CD4-positive, alpha-beta T cell (primary cell): ENCODE measurements at regions not wholly inside any gene's neighbourhood (a gene's known extent, or its start where the extent isn't known, plus 50 kb on each side); places are given as distances from the start of the nearest gene placed in this dataset.

Source experiments
- ATAC-seq: fragments of 200-7000 bp; cut with Tn5 transposase; one replicate; pipeline ENCODE4 v1.10.0; 2022; ENCODE audit warnings: mild to moderate bottlenecking; ENCODE audit not compliant: poor library complexity
- CTCF ChIA-PET: fragments of 350-600 bp; sonication (Branson Sonifier 250); formaldehyde crosslinking; loops from one replicate; lab custom pipeline; 2021; ENCODE audit warnings: antibody characterized with exemption, inconsistent platforms; lab: Charles Lee
- POLR2A ChIA-PET: fragments of 350-600 bp; sonication (Branson Sonifier 250); formaldehyde crosslinking; loops from one replicate; lab custom pipeline; 2021; ENCODE audit warnings: antibody characterized with exemption, inconsistent platforms; lab: Charles Lee
- DNase-seq, 14 experiments: peaks; one replicate each; pipeline ENCODE4 v3.0.0-alpha.2; 2013 to 2020; ENCODE audit warnings: mixed read lengths in 2 of 14
- H3K27ac ChIP-seq, 2 donors: one replicate each; pipeline versions ENCODE4 v1.5.1 to v1.7.0; 2013; ENCODE audit warnings: low read length in 2 of 2, low read depth in 1 of 2, mild to moderate bottlenecking in 1 of 2
- H3K27me3 ChIP-seq, 2 experiments: 1 replicate in 1 of 2; 2 replicates in 1 of 2; pipeline versions ENCODE4 v1.6.1 to v1.7.0; 2013; ENCODE audit warnings: low read length in 2 of 2, control low read depth in 1 of 2, mild to moderate bottlenecking in 1 of 2, moderate library complexity in 1 of 2; ENCODE audit not compliant: insufficient read depth in 2 of 2, control insufficient read depth in 1 of 2
- H3K36me3 ChIP-seq: one replicate; pipeline ENCODE4 v1.6.1; 2013; ENCODE audit warnings: low read length, control low read depth; ENCODE audit not compliant: insufficient read depth
- H3K4me1 ChIP-seq: one replicate; pipeline ENCODE4 v1.6.1; 2013; ENCODE audit warnings: low read length, control low read depth; ENCODE audit not compliant: insufficient read depth
- H3K4me3 ChIP-seq: one replicate; pipeline ENCODE4 v1.5.1; 2013; ENCODE audit warnings: mild to moderate bottlenecking, low read length, moderate library complexity
- H3K9me3 ChIP-seq, 2 experiments: 1 replicate in 1 of 2; 2 replicates in 1 of 2; pipeline versions ENCODE4 v1.6.1 to v1.7.0; 2013; ENCODE audit warnings: low read length in 2 of 2, mild to moderate bottlenecking in 2 of 2, control low read depth in 1 of 2, moderate library complexity in 1 of 2; ENCODE audit not compliant: control insufficient read depth in 1 of 2, insufficient read depth in 1 of 2
- H3K27ac Mint-ChIP-seq: one replicate; pipeline ENCODE4 v1.8.0; 2020; ENCODE audit warnings: mixed read lengths
- H3K27me3 Mint-ChIP-seq: one replicate; pipeline ENCODE4 v1.8.0; 2021; ENCODE audit warnings: mixed read lengths
- H3K36me3 Mint-ChIP-seq: one replicate; pipeline ENCODE4 v1.8.0; 2021; ENCODE audit warnings: low read depth, mixed read lengths
- H3K4me1 Mint-ChIP-seq: one replicate; pipeline ENCODE4 v1.8.0; 2021; ENCODE audit warnings: low read depth, mixed read lengths
- H3K4me3 Mint-ChIP-seq: one replicate; pipeline ENCODE4 v1.8.0; 2020; ENCODE audit warnings: mild to moderate bottlenecking, mixed read lengths
- H3K9me3 Mint-ChIP-seq: one replicate; pipeline ENCODE4 v1.8.0; 2020; ENCODE audit warnings: mixed read lengths
- intact Hi-C, 2 experiments: fragments of 100-400 bp; cut with DNase I in 1 of 2; cut with micrococcal nuclease in 1 of 2; formaldehyde crosslinking; loops; one replicate each; pipeline versions ENCODE4 v1.15.1 to v1.9.0; 2023 to 2025; cut with DNase I, micrococcal nuclease
- TF ChIP-seq, protein P1 (sequence below): fragments of 200-600 bp; IDR thresholded peaks from one replicate; pipeline ENCODE4 v1.8.0; 2022; ENCODE audit warnings: antibody characterized with exemption, mild to moderate bottlenecking

GRCh38 chr2:66729416-66730330, 294.7 kb downstream of the MEIS1 start:
- POLR2A ChIA-PET = no interaction called here
- no peak for ATAC-seq

GRCh38 chr2:66730441-66730840, 295.5 kb downstream of the MEIS1 start:
- ATAC-seq = no peak
- Mint-ChIP-seq H3K4me1 (no peaks in the 10 kb centered on the region), H3K36me3 (no peaks in the 10 kb centered on the region), H3K27me3 (no peaks in the 10 kb centered on the region), H3K9me3 (no peaks in the 10 kb centered on the region), H3K4me3 (no peak overlapping the region), H3K27ac (no peak overlapping the region)
- Histone ChIP-seq H3K27ac (no peak overlapping the region), H3K4me1 (no peaks in the 10 kb centered on the region), H3K4me3 (no peak overlapping the region), H3K27me3 (no peaks in the 10 kb centered on the region), H3K36me3 (no peaks in the 10 kb centered on the region), H3K9me3 (no peaks in the 10 kb centered on the region)
- ChIA-PET CTCF (no interaction called here), POLR2A (no interaction called here)
- DNase-seq = no peak
- intact Hi-C loops = no loop called here
- TF ChIP-seq, protein P1, sequence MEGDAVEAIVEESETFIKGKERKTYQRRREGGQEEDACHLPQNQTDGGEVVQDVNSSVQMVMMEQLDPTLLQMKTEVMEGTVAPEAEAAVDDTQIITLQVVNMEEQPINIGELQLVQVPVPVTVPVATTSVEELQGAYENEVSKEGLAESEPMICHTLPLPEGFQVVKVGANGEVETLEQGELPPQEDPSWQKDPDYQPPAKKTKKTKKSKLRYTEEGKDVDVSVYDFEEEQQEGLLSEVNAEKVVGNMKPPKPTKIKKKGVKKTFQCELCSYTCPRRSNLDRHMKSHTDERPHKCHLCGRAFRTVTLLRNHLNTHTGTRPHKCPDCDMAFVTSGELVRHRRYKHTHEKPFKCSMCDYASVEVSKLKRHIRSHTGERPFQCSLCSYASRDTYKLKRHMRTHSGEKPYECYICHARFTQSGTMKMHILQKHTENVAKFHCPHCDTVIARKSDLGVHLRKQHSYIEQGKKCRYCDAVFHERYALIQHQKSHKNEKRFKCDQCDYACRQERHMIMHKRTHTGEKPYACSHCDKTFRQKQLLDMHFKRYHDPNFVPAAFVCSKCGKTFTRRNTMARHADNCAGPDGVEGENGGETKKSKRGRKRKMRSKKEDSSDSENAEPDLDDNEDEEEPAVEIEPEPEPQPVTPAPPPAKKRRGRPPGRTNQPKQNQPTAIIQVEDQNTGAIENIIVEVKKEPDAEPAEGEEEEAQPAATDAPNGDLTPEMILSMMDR = no peak

More at GRCh38 chr2:66729416-66730330, 294.7 kb downstream of the MEIS1 start:
- no peaks in the 10 kb centered on the region for H3K4me1 ChIP-seq
- H3K27me3 Mint-ChIP-seq = no peaks in the 10 kb centered on the region
- no peak overlapping the region for H3K4me3 ChIP-seq
- no peaks in the 10 kb centered on the region for H3K9me3 Mint-ChIP-seq
- TF ChIP-seq, protein P1 = no peak
- H3K27ac Mint-ChIP-seq = no peak overlapping the region
- intact Hi-C loops = no loop called here
- H3K36me3 Mint-ChIP-seq = no peaks in the 10 kb centered on the region
- no peaks in the 10 kb centered on the region for H3K9me3 ChIP-seq
- CTCF ChIA-PET = no interaction called here
- H3K27ac ChIP-seq = no peak overlapping the region
- no peaks in the 10 kb centered on the region for H3K4me1 Mint-ChIP-seq
- H3K27me3 ChIP-seq = no peaks in the 10 kb centered on the region
- no peaks in the 10 kb centered on the region for H3K36me3 ChIP-seq
- no peak for DNase-seq
- H3K4me3 Mint-ChIP-seq = no peak overlapping the region

GRCh38 chr2:66733364-66733999, 298.6 kb downstream of the MEIS1 start:
- TF ChIP-seq, protein P1 = no peak
- no peak for ATAC-seq
- Mint-ChIP-seq H3K27me3 (no peaks in the 10 kb centered on the region), H3K27ac (no peak overlapping the region), H3K4me1 (no peaks in the 10 kb centered on the region), H3K4me3 (no peak overlapping the region), H3K36me3 (no peaks in the 10 kb centered on the region), H3K9me3 (no peaks in the 10 kb centered on the region)
- intact Hi-C loops = no loop called here
- CTCF ChIA-PET = no interaction called here
- H3K4me3 ChIP-seq = no peak overlapping the region
- POLR2A ChIA-PET = no interaction called here
- H3K9me3 ChIP-seq = no peaks in the 10 kb centered on the region
- no peaks in the 10 kb centered on the region for H3K36me3 ChIP-seq
- H3K27me3 ChIP-seq = no peaks in the 10 kb centered on the region
- DNase-seq = no peak
- no peaks in the 10 kb centered on the region for H3K4me1 ChIP-seq
- H3K27ac ChIP-seq = no peak overlapping the region
